ENCODE measurements at regions not wholly inside any gene's neighbourhood (a gene's known extent, or its start where the extent isn't known, plus 50 kb on each side); places are given as distances from the start of the nearest gene placed in this dataset.

DNA sequence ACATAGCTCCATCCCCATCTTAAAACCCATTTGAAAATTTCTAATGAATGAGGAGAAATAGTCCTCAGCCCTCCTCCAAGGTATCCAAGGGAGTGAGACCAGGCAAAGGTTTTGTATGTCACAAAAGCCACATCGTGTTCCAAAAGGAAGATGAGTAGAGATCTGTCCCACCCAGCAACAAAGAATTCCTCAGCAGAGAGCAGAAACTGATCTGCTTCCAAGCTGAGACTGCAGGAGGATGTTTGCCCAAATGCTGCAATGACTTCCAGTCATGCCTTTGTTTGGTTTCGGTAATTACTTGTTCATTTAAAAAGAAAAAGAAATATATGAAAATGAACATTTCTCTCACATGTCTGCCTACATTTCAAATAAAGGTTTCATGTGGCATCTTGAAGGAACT, 186.9 kb downstream of the SETD4 start:
- ChIA-PET CTCF (ENCODE audit: low intra/inter-chr PET ratio, low total read pairs) (no interaction called here), POLR2A (no interaction called here)
- H3K9ac ChIP-seq (ENCODE audit: insufficient read depth, low read depth, low read length), result no peak overlapping the region
- intact Hi-C loops (cut with micrococcal nuclease; ENCODE audit: unreplicated experiment), result no loop called here
- H3K4me1 ChIP-seq (ENCODE audit: insufficient read depth, low read length), result no peaks in the 10 kb centered on the region
- no peak for FAIRE-seq
- 46% methylated on average over 2 of the region's 2 CpGs for WGBS (ENCODE audit: low lambda C conversion rate)
- H3K79me2 ChIP-seq (ENCODE audit: insufficient read depth, low read length), result no peaks in the 10 kb centered on the region
- ATAC-seq, result no peak
- no peaks in the 10 kb centered on the region for H3K9me3 ChIP-seq (ENCODE audit: low read length)
- TF ChIP-seq NRL (CRISPR knock-in tag; IDR thresholded peaks at IDR 0.05; ENCODE audit: borderline replicate concordance) (no peak), RBAK (CRISPR knock-in tag; IDR thresholded peaks at IDR 0.05) (no peak), SALL1 (CRISPR knock-in tag; IDR thresholded peaks at IDR 0.05) (no peak), ZNF788 (CRISPR knock-in tag; IDR thresholded peaks at IDR 0.05; ENCODE audit: borderline replicate concordance) (no peak), ZNF235 (CRISPR knock-in tag; IDR thresholded peaks at IDR 0.05; ENCODE audit: borderline replicate concordance) (no peak), CHD2 (IDR thresholded peaks at IDR 0.05; ENCODE audit: low read depth, low read length) (no peak)
- TF ChIP-seq, protein P1, sequence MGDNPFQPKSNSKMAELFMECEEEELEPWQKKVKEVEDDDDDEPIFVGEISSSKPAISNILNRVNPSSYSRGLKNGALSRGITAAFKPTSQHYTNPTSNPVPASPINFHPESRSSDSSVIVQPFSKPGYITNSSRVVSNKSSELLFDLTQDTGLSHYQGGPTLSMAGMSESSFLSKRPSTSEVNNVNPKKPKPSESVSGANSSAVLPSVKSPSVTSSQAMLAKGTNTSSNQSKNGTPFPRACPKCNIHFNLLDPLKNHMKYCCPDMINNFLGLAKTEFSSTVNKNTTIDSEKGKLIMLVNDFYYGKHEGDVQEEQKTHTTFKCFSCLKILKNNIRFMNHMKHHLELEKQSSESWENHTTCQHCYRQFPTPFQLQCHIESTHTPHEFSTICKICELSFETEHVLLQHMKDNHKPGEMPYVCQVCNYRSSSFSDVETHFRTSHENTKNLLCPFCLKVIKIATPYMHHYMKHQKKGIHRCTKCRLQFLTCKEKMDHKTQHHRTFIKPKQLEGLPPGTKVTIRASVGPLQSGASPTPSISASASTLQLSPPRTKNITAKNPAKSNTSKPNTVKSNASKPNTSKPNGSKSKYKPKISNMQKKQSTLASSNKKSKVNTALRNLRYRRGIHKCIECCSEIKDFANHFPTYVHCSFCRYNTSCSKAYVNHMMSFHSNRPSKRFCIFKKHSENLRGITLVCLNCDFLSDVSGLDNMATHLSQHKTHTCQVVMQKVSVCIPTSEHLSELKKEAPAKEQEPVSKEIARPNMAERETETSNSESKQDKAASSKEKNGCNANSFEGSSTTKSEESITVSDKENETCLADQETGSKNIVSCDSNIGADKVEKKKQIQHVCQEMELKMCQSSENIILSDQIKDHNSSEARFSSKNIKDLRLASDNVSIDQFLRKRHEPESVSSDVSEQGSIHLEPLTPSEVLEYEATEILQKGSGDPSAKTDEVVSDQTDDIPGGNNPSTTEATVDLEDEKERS (CRISPR knock-in tag; IDR thresholded peaks at IDR 0.05), result no peak
- TF ChIP-seq, protein P2, sequence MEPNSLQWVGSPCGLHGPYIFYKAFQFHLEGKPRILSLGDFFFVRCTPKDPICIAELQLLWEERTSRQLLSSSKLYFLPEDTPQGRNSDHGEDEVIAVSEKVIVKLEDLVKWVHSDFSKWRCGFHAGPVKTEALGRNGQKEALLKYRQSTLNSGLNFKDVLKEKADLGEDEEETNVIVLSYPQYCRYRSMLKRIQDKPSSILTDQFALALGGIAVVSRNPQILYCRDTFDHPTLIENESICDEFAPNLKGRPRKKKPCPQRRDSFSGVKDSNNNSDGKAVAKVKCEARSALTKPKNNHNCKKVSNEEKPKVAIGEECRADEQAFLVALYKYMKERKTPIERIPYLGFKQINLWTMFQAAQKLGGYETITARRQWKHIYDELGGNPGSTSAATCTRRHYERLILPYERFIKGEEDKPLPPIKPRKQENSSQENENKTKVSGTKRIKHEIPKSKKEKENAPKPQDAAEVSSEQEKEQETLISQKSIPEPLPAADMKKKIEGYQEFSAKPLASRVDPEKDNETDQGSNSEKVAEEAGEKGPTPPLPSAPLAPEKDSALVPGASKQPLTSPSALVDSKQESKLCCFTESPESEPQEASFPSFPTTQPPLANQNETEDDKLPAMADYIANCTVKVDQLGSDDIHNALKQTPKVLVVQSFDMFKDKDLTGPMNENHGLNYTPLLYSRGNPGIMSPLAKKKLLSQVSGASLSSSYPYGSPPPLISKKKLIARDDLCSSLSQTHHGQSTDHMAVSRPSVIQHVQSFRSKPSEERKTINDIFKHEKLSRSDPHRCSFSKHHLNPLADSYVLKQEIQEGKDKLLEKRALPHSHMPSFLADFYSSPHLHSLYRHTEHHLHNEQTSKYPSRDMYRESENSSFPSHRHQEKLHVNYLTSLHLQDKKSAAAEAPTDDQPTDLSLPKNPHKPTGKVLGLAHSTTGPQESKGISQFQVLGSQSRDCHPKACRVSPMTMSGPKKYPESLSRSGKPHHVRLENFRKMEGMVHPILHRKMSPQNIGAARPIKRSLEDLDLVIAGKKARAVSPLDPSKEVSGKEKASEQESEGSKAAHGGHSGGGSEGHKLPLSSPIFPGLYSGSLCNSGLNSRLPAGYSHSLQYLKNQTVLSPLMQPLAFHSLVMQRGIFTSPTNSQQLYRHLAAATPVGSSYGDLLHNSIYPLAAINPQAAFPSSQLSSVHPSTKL (CRISPR knock-in tag; IDR thresholded peaks at IDR 0.05), result no peak
- no peak overlapping the region for H2AFZ ChIP-seq (ENCODE audit: low read length)
- H4K20me1 ChIP-seq (ENCODE audit: insufficient read depth, low read length), result no peaks in the 10 kb centered on the region
- in situ Hi-C loops (cut with HindIII; ENCODE audit: extremely low pct_ligation_motif_present, low pct_unique_long_range_greater_than_20kb), result no loop called here
- H3K36me3 ChIP-seq (replicated peaks in 1 of 2; ENCODE audit: control insufficient read depth in 1 of 2, insufficient read depth in 2 of 2, low read length in 2 of 2), result no peaks in the 10 kb centered on the region
- no peak for DNase-seq (ENCODE audit: low spot score)
- no peak overlapping the region for H3K4me2 ChIP-seq (ENCODE audit: low read depth, low read length)
- no peak overlapping the region for H3K27ac ChIP-seq (ENCODE audit: extremely low read length, insufficient read depth, low read length)
- H3K4me3 ChIP-seq (replicated peaks in 1 of 3; ENCODE audit: insufficient read depth in 1 of 3, low read depth in 2 of 3, low read length in 3 of 3), result no peak overlapping the region
- BruUV-seq (replicated peaks), result no TSS peak
- no peaks in the 10 kb centered on the region for H3K27me3 ChIP-seq (ENCODE audit: control insufficient read depth in 1 of 2, insufficient read depth in 2 of 2, low read length in 2 of 2)

All from HepG2 (cell line).